CD14-positive monocyte (primary cell): ENCODE measurements at regions not wholly inside any gene's neighbourhood (a gene's known extent, or its start where the extent isn't known, plus 50 kb on each side); places are given as distances from the start of the nearest gene placed in this dataset.

Source experiments
- DNase-seq, 3 donors: peaks; one replicate each; pipeline ENCODE4 v3.0.0-alpha.2; 2011 to 2022
- H2AFZ ChIP-seq: 2 replicates; pipeline ENCODE4 v1.6.0; 2012; ENCODE audit warnings: mild to moderate bottlenecking, low read depth, low read length, inconsistent platforms; ENCODE audit not compliant: insufficient read depth, poor library complexity, severe bottlenecking
- H3K27ac ChIP-seq, 2 donors: 1 replicate in 1 of 2; 2 replicates in 1 of 2; pipeline ENCODE4 v1.5.1; 2012 to 2013; ENCODE audit warnings: low read length in 2 of 2, control low read depth in 1 of 2, inconsistent platforms in 1 of 2, low read depth in 1 of 2, mild to moderate bottlenecking in 1 of 2
- H3K27me3 ChIP-seq, 2 donors: one replicate each; pipeline versions ENCODE4 v1.6.0 to v1.6.1; 2011 to 2013; ENCODE audit warnings: low read length in 2 of 2; ENCODE audit not compliant: control insufficient read depth in 2 of 2, insufficient read depth in 2 of 2
- H3K36me3 ChIP-seq, 2 donors: replicated peaks in 1 of 2; 1 replicate in 1 of 2; 2 replicates in 1 of 2; pipeline versions ENCODE4 v1.5.1 to v1.6.1; 2012 to 2013; ENCODE audit warnings: low read length in 2 of 2, control low read depth in 1 of 2, inconsistent platforms in 1 of 2, mild to moderate bottlenecking in 1 of 2; ENCODE audit not compliant: insufficient read depth in 2 of 2, control insufficient read depth in 1 of 2
- H3K4me1 ChIP-seq, 2 donors: 1 replicate in 1 of 2; 2 replicates in 1 of 2; pipeline versions ENCODE4 v1.5.1 to v1.6.1; 2012 to 2013; ENCODE audit warnings: low read length in 2 of 2, control low read depth in 1 of 2, inconsistent platforms in 1 of 2, mild to moderate bottlenecking in 1 of 2, moderate library complexity in 1 of 2; ENCODE audit not compliant: insufficient read depth in 2 of 2, control insufficient read depth in 1 of 2
- H3K4me2 ChIP-seq: replicated peaks from 2 replicates; pipeline ENCODE3; 2012; ENCODE audit warnings: low read length, moderate library complexity, mild to moderate bottlenecking; ENCODE audit not compliant: poor library complexity, severe bottlenecking; ENCODE audit errors: extremely low read depth
- H3K4me3 ChIP-seq, 3 experiments: fragments of 200-600 bp in 1 of 3; sonication (generic) in 1 of 3; replicated peaks in 1 of 3; 1 replicate in 2 of 3; 2 replicates in 1 of 3; pipeline ENCODE4 v1.5.1; 2011 to 2013; ENCODE audit warnings: low read length in 3 of 3, mild to moderate bottlenecking in 3 of 3, control low read depth in 2 of 3, low read depth in 2 of 3, inconsistent platforms in 1 of 3, moderate library complexity in 1 of 3
- H3K79me2 ChIP-seq: 2 replicates; pipeline ENCODE4 v1.6.0; 2012; ENCODE audit warnings: mild to moderate bottlenecking, control low read depth, inconsistent platforms, low read length, moderate library complexity; ENCODE audit not compliant: insufficient read depth
- H3K9ac ChIP-seq: 2 replicates; pipeline ENCODE4 v1.6.0; 2017; ENCODE audit warnings: low read length, mild to moderate bottlenecking; ENCODE audit not compliant: insufficient read depth, poor library complexity, severe bottlenecking
- H3K9me3 ChIP-seq, 2 donors: replicated peaks in 1 of 2; 1 replicate in 1 of 2; 2 replicates in 1 of 2; pipeline versions ENCODE4 v1.5.1 to v1.6.1; 2012 to 2013; ENCODE audit warnings: low read length in 2 of 2, control low read depth in 1 of 2; ENCODE audit not compliant: control insufficient read depth in 1 of 2, insufficient read depth in 1 of 2
- H4K20me1 ChIP-seq: 2 replicates; pipeline ENCODE4 v1.6.0; 2012; ENCODE audit warnings: mild to moderate bottlenecking, low read length, control low read depth, moderate library complexity; ENCODE audit not compliant: insufficient read depth
- H3K27ac Mint-ChIP-seq, 7 donors: one replicate each; pipeline ENCODE4 v1.8.0; 2020; ENCODE audit warnings: mild to moderate bottlenecking in 7 of 7, mixed read lengths in 7 of 7, moderate library complexity in 6 of 7, inconsistent platforms in 2 of 7
- H3K27me3 Mint-ChIP-seq, 3 donors: one replicate each; pipeline ENCODE4 v1.8.0; 2021 to 2022; ENCODE audit warnings: low read depth in 3 of 3, mild to moderate bottlenecking in 3 of 3, mixed read lengths in 3 of 3, moderate library complexity in 3 of 3, inconsistent platforms in 1 of 3
- H3K36me3 Mint-ChIP-seq, 2 donors: one replicate each; pipeline ENCODE4 v1.8.0; 2020; ENCODE audit warnings: mixed read lengths in 2 of 2, inconsistent platforms in 1 of 2, mild to moderate bottlenecking in 1 of 2
- H3K4me1 Mint-ChIP-seq: one replicate; pipeline ENCODE4 v1.8.0; 2020; ENCODE audit warnings: mild to moderate bottlenecking, mixed read lengths
- H3K4me3 Mint-ChIP-seq, 2 donors: one replicate each; pipeline ENCODE4 v1.8.0; 2020; ENCODE audit warnings: mild to moderate bottlenecking in 2 of 2, mixed read lengths in 2 of 2, moderate library complexity in 1 of 2
- H3K9me3 Mint-ChIP-seq, 7 donors: one replicate each; pipeline ENCODE4 v1.8.0; 2020 to 2022; ENCODE audit warnings: mixed read lengths in 7 of 7, mild to moderate bottlenecking in 6 of 7, moderate library complexity in 6 of 7, inconsistent platforms in 2 of 7
- CTCF ChIP-seq: fragments of 200-600 bp; IDR thresholded peaks from one replicate; pipeline ENCODE4 v1.8.0; 2022; ENCODE audit warnings: antibody characterized with exemption, mild to moderate bottlenecking
- WGBS: methylation state at CpG from one replicate; pipeline ENCODE4 v1.1.5; 2013; ENCODE audit warnings: missing lambda C conversion rate; ENCODE audit not compliant: insufficient coverage; 5-methylcytosine and 5-hydroxymethylcytosine counted together
- intact Hi-C, 2 donors: fragments of 100-400 bp; cut with micrococcal nuclease; formaldehyde crosslinking; loops; one replicate each; pipeline versions ENCODE4 v1.15.0 to v1.15.1; 2023

GRCh38 chr7:84781838-84782237 lies 405.0 kb downstream of the SEMA3D start:
- H3K4me3 Mint-ChIP-seq = no peak overlapping the region
- WGBS = no CpG with 5 or more reads among the region's 2 CpGs
- H3K27ac ChIP-seq = no peak overlapping the region
- no peaks in the 10 kb centered on the region for H3K4me1 ChIP-seq
- H4K20me1 ChIP-seq = no peaks in the 10 kb centered on the region
- no peak overlapping the region for H3K27ac Mint-ChIP-seq
- H3K36me3 ChIP-seq = no peaks in the 10 kb centered on the region
- peaks cover 0 to 5% of the 10 kb centered on the region in 2 donors for H3K9me3 ChIP-seq
- H3K27me3 ChIP-seq = no peaks in the 10 kb centered on the region
- no peak overlapping the region for H2AFZ ChIP-seq
- intact Hi-C loops = no loop called here
- H3K79me2 ChIP-seq = no peaks in the 10 kb centered on the region
- no peaks in the 10 kb centered on the region for H3K4me1 Mint-ChIP-seq
- no peaks in the 10 kb centered on the region for H3K36me3 Mint-ChIP-seq
- DNase-seq = no peak
- peaks cover 0 to 8% (median 0%) of the 10 kb centered on the region in 7 donors for H3K9me3 Mint-ChIP-seq
- no peaks in the 10 kb centered on the region for H3K27me3 Mint-ChIP-seq
- no peak for TF ChIP-seq CTCF
- no peak overlapping the region for H3K4me2 ChIP-seq
- H3K9ac ChIP-seq = no peak overlapping the region
- no peak overlapping the region for H3K4me3 ChIP-seq

- Histone ChIP-seq H3K9me3 (peaks cover 0 to 5% of the 10 kb centered on the region in 2 donors), H2AFZ (no peak overlapping the region), H3K4me1 (no peaks in the 10 kb centered on the region), H3K27me3 (no peaks in the 10 kb centered on the region), H4K20me1 (no peaks in the 10 kb centered on the region), H3K4me2 (no peak overlapping the region), H3K79me2 (no peaks in the 10 kb centered on the region), H3K9ac (no peak overlapping the region), H3K4me3 (no peak overlapping the region), H3K27ac (no peak overlapping the region), H3K36me3 (no peaks in the 10 kb centered on the region)
- no peak for TF ChIP-seq CTCF
- Mint-ChIP-seq H3K4me3 (no peak overlapping the region), H3K27me3 (no peaks in the 10 kb centered on the region), H3K27ac (peak overlapping the region in 1 of 7 donors; percentile 9), H3K4me1 (no peaks in the 10 kb centered on the region), H3K9me3 (peaks cover 0 to 8% (median 0%) of the 10 kb centered on the region in 7 donors), H3K36me3 (no peaks in the 10 kb centered on the region)
- no peak for DNase-seq
- intact Hi-C loops = no loop called here
- 95% methylated on average over 10 of the region's 10 CpGs for WGBS
These were observed 406.4 kb downstream of the SEMA3D start for GRCh38 chr7:84780158-84781124.
